BJ (cell line): ENCODE measurements at regions not wholly inside any gene's neighbourhood (a gene's known extent, or its start where the extent isn't known, plus 50 kb on each side); places are given as distances from the start of the nearest gene placed in this dataset.

Source experiments
- CTCF ChIA-PET: fragments of 350-600 bp; formaldehyde crosslinking; extraction: SDS; loops from one replicate; lab custom pipeline; 2021; ENCODE audit warnings: antibody characterized with exemption, inconsistent platforms; lab: Yijun Ruan, JAX
- POLR2A ChIA-PET: fragments of 300-600 bp; sonication (Branson Sonifier 250); formaldehyde crosslinking; extraction: SDS; loops from one replicate; lab custom pipeline; 2021; ENCODE audit warnings: antibody characterized with exemption; lab: Charles Lee
- DNase-seq: peaks from one replicate; pipeline ENCODE4 v3.0.0-alpha.2; 2011; ENCODE audit warnings: low read depth
- H3K27me3 ChIP-seq: 2 replicates; pipeline ENCODE4 v1.6.0; 2011; ENCODE audit warnings: low read length; ENCODE audit not compliant: control insufficient read depth, insufficient read depth
- H3K36me3 ChIP-seq: 2 replicates; pipeline ENCODE4 v1.5.1; 2011; ENCODE audit warnings: low read length; ENCODE audit not compliant: control insufficient read depth, insufficient read depth
- H3K4me3 ChIP-seq: 2 replicates; pipeline ENCODE4 v1.5.1; 2011; ENCODE audit warnings: low read depth, mild to moderate bottlenecking, control low read depth, low read length
- TF ChIP-seq, protein P1 (sequence below): IDR thresholded peaks from 2 replicates; pipeline ENCODE4 v1.5.1; 2011; ENCODE audit warnings: low read depth, mild to moderate bottlenecking, control low read depth, inconsistent platforms, low read length, moderate library complexity; ENCODE audit not compliant: insufficient read depth

- POLR2A ChIA-PET = no interaction called here
- CTCF ChIA-PET = interaction anchor here (0.6 kb wide), 1 partner anchor 373 kb away, joined by 4 read pairs; no protein-coding TSS in a partner anchor
- H3K36me3 ChIP-seq = no peaks in the 10 kb centered on the region
- no peak for DNase-seq
- no peak overlapping the region for H3K4me3 ChIP-seq
- no peaks in the 10 kb centered on the region for H3K27me3 ChIP-seq
- TF ChIP-seq, protein P1, sequence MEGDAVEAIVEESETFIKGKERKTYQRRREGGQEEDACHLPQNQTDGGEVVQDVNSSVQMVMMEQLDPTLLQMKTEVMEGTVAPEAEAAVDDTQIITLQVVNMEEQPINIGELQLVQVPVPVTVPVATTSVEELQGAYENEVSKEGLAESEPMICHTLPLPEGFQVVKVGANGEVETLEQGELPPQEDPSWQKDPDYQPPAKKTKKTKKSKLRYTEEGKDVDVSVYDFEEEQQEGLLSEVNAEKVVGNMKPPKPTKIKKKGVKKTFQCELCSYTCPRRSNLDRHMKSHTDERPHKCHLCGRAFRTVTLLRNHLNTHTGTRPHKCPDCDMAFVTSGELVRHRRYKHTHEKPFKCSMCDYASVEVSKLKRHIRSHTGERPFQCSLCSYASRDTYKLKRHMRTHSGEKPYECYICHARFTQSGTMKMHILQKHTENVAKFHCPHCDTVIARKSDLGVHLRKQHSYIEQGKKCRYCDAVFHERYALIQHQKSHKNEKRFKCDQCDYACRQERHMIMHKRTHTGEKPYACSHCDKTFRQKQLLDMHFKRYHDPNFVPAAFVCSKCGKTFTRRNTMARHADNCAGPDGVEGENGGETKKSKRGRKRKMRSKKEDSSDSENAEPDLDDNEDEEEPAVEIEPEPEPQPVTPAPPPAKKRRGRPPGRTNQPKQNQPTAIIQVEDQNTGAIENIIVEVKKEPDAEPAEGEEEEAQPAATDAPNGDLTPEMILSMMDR = no peak
Observed at GRCh38 chr4:123121241-123121907, 199.0 kb upstream of the NUDT6 start.

- no peaks in the 10 kb centered on the region for H3K27me3 ChIP-seq
- no peak overlapping the region for H3K4me3 ChIP-seq
- POLR2A ChIA-PET = no interaction called here
- DNase-seq = no peak
- H3K36me3 ChIP-seq = no peaks in the 10 kb centered on the region
- TF ChIP-seq, protein P1 = no peak
- CTCF ChIA-PET = interaction anchor here (0.9 kb wide), 1 partner anchor 439 kb away, joined by 3 read pairs; no protein-coding TSS in a partner anchor
Observed at GRCh38 chr4:123125477-123125876, 203.1 kb upstream of the NUDT6 start.

GRCh38 chr4:123127218-123127617, 204.8 kb upstream of the NUDT6 start:
- ChIA-PET POLR2A (interaction anchor here (0.7 kb wide), 1 partner anchor 705 kb away, joined by 4 read pairs; no protein-coding TSS in a partner anchor), CTCF (interaction anchor here (0.6 to 1.9 kb wide), 18 partner anchors 8 to 1139 kb away, joined by 3 to 11 read pairs (median 4); partner anchors contain the start of gene SPRY1)
- H3K4me3 ChIP-seq = no peak overlapping the region
- no peaks in the 10 kb centered on the region for H3K36me3 ChIP-seq
- TF ChIP-seq, protein P1 = no peak; the same call in 1 of the 2 replicates
- no peak for DNase-seq
- no peaks in the 10 kb centered on the region for H3K27me3 ChIP-seq

DNA sequence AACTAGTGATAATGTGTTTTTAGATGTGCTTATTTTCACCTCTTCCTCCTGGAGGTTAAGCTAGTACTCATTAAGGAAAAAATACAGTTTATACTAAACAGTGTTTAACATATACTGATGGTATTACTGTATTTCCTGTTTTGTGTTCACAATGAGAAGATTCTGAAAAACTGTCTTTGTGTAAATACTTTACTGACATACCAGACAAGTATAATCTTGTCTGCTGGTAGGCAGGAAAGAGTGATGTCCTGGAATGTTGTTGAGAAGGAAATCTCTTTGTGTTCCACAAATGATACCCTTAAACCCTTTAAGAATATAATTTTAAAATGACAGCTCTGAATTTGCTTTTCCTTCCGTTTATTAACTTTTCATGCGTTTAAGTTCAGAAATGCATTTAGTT, 205.5 kb upstream of the NUDT6 start:
- CTCF ChIA-PET = interaction anchor here (0.5 to 1.9 kb wide), 15 partner anchors 10 to 1138 kb away, joined by 3 to 11 read pairs (median 4); partner anchors contain the start of gene SPRY1
- POLR2A ChIA-PET = no interaction called here
- H3K27me3 ChIP-seq = no peaks in the 10 kb centered on the region
- TF ChIP-seq, protein P1 = no peak
- DNase-seq = no peak
- H3K4me3 ChIP-seq = no peak overlapping the region
- H3K36me3 ChIP-seq = no peaks in the 10 kb centered on the region

DNA sequence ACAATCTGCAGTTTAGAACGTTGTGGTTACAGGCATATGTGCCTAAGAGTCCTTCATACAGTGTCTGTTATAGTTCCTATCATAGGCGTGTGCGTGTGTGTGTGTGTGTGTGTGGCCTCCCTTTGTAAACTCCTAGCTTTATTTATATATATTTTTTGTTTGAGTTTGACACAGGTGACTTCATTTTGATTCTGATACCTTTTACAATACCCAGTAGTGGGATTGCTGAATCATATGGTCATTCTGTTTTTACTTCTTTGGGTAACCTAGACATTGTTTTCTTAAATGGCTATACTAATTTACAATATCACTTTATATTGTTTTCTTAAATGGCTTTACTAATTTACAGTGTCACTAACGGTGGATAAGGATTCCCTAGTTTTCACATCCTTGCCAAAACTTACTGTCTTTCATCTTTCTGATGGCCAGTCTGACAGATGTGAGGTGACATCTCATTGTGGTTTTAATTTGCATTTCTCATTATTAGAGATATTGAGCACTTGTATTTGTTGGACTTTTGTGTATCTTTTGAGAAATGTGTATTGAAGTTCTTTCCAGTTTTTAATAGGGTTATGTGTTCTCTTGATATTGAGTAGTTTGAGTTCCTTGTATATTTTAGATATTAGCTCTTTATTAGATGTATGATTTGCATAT, 211.1 kb upstream of the NUDT6 start:
- Histone ChIP-seq H3K36me3 (no peaks in the 10 kb centered on the region), H3K4me3 (no peak overlapping the region), H3K27me3 (no peaks in the 10 kb centered on the region)
- TF ChIP-seq, protein P1 = no peak
- POLR2A ChIA-PET = no interaction called here
- DNase-seq = no peak
- CTCF ChIA-PET = no interaction called here
